Omental fat pad (tissue), 3 donors: ENCODE measurements at regions not wholly inside any gene's neighbourhood (a gene's known extent, or its start where the extent isn't known, plus 50 kb on each side); places are given as distances from the start of the nearest gene placed in this dataset.

Experiments
- ATAC-seq: fragments of 150-250 bp; one replicate; pipeline ENCODE4 v1.9.1; 2016; ENCODE audit warnings: mild to moderate bottlenecking, moderate library complexity; ENCODE audit not compliant: low FRiP score
- DNase-seq: peaks from one replicate; pipeline ENCODE4 v3.0.0-alpha.2; 2019; ENCODE audit warnings: low spot score
- TF ChIP-seq, protein P1 (sequence below), 3 donors: fragments of 450-650 bp; IDR thresholded peaks; one replicate each; pipeline ENCODE4 v1.5.1; 2016 to 2017; ENCODE audit warnings: antibody characterized with exemption in 3 of 3, mild to moderate bottlenecking in 3 of 3, moderate library complexity in 2 of 3

DNA sequence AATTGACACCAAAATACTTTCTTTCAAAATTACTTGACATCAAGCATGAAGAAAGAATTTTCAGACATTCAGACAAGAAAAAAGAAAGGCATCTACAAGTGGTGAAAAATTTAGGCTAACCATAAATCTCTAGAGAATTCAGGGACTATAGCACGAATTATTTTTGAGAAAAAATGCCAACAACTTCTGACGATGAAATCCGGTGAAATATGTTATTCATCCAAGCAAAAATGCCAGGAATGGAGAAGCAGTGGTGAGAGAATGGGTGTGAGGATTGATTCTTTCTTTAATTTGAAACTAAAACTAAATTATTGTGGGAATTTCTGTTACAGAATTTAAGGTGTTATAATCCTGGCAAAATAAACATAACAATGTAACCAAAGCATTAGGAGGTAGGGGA, 69.4 kb upstream of the SORBS2 start:
- TF ChIP-seq, protein P1, sequence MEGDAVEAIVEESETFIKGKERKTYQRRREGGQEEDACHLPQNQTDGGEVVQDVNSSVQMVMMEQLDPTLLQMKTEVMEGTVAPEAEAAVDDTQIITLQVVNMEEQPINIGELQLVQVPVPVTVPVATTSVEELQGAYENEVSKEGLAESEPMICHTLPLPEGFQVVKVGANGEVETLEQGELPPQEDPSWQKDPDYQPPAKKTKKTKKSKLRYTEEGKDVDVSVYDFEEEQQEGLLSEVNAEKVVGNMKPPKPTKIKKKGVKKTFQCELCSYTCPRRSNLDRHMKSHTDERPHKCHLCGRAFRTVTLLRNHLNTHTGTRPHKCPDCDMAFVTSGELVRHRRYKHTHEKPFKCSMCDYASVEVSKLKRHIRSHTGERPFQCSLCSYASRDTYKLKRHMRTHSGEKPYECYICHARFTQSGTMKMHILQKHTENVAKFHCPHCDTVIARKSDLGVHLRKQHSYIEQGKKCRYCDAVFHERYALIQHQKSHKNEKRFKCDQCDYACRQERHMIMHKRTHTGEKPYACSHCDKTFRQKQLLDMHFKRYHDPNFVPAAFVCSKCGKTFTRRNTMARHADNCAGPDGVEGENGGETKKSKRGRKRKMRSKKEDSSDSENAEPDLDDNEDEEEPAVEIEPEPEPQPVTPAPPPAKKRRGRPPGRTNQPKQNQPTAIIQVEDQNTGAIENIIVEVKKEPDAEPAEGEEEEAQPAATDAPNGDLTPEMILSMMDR (IDR thresholded peaks at IDR 0.05) = no peak
- DNase-seq (no peak), ATAC-seq (no peak)

DNA sequence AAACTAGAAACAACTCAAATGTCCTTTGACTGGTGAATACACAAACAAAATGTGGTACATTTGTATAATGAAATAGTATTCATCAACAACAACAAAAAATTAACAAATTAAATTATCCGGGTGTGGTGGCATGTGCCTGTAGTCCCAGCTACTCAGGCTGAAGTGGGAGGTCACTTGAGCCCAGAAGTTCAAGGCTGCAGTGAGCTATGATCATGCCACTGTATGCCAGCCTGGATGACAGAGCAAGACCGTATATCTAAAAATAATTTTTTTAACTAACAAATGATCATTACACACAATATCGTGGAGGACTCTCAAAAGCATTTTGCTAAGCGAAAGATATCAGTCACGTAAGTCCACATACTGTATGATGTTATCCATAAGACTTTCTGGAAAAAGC, 71.6 kb upstream of the SORBS2 start:
- TF ChIP-seq, protein P1 (IDR thresholded peaks at IDR 0.05) = no peak
- ATAC-seq (no peak), DNase-seq (no peak)

DNA sequence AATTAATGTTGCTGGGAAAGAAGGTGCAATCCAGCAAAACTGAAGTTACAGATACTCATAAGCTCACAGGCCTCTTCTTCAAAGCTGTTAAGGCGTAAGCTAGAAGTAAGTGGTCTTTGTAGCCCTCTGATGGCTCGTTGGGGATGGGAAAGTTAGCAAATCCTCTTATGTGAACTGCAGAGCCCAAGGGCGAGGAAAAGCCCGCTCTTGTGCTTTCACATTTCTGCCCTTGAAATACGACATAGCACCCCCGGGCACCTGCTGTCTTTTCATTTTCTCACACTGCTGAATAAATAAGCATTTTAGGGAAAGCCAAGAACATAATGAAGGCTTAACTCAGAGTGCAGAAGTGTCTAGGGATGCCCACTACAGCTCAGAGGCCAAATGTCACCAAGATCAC, 73.1 kb upstream of the SORBS2 start:
- DNase-seq (no peak), ATAC-seq (no peak)
- TF ChIP-seq, protein P1 (IDR thresholded peaks at IDR 0.05) = no peak

DNA sequence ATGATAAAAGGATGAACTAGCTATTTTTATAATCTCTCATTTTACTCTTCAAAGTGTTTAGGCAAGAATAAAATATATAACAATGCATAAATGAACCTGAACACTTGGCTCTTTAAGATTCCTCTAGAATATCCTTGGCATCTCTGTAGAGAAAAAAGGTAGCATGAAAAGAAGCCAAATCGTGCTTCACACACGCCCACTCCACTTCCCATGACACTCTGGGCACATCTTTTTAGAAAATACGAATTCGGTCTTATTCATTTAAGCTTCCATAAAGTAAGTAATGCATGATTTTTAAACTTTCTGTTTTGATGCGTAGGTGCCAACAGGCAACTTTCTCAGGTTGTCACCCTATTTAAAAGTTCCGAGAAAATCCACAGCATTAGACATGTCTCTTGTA, 73.6 kb upstream of the SORBS2 start:
- DNase-seq = no peak
- ATAC-seq = no peak
- TF ChIP-seq, protein P1 (IDR thresholded peaks at IDR 0.05) = no peak

DNA sequence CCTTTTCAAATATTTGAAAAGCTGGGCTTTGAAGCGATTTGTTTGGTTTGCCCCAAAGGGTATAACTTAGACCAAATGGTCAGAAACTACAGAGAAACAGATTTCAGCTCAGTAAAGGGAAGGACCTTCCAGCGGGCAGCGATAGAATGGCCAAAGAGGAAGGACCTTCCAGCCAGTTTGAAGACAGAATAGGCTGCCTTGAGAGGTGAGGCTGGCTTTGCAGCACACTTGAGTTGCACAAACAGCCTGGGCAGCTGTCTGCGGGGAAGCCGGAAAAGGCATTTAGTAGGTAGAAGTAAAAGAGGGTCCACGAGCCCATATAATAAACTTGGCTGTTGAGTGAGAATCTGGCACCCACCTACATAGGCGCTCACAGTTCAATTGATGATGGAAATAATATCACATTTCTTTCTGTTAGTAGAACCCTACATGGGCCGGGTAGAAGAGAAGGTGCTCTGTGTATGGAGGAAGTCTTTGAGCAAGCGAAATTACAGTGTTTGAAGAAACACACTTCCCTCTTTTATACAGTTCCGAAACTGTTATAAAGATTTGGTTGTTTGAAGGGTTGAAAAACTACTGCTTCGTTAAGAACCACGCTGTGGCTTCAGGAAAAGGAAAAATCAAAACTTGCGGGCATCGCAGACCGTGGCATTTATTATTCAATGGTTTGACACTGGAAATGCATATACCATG, 75.0 kb upstream of the SORBS2 start:
- no peak for ATAC-seq

DNA sequence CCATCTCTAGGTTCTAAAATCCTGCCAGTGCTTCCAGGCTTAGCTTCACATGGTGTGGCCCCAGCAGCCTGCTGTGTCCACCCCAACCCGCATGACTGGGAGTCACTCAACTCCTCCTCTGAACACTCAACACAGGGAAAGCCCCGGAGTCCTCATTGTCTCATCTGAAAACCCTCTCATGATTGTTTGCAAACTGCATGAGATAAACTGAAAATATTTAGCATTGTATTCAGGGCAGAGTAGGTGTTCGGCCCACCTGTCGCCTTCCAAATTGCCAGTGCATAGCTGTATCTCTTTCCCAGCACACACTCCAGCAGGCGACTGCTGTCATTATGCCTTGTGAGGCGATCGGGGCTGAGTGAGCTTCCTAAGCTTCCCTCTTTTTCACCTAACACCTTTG, 76.7 kb upstream of the SORBS2 start:
- TF ChIP-seq, protein P1 (IDR thresholded peaks at IDR 0.05) = no peak
- ATAC-seq (no peak), DNase-seq (no peak)

More for the DNA sequence above, 75.0 kb upstream of the SORBS2 start:
- TF ChIP-seq, protein P1 (IDR thresholded peaks at IDR 0.05) = no peak
- no peak for DNase-seq

DNA sequence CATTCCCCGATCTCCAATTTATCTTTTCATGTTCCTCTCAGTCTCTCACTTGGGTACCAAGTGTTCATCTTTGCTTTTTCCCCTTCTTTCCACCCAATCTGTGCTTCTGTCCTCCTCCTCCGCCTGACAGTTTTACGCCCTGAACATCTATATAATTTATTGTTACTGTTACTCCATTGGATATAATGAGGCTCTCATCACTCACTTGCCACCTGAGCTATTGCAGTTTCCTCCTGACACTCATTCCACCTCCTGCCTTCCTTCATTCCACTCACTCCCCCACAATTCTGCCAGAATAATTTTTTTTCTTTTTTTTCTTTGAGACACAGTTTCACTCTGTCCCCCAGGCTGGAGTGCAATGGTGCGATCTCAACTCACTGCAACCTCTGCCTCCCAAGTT, 77.6 kb upstream of the SORBS2 start:
- TF ChIP-seq, protein P1 (IDR thresholded peaks at IDR 0.05) = no peak
- no peak for DNase-seq
- ATAC-seq = no peak
